HAP-1 (cell line): ENCODE measurements at regions not wholly inside any gene's neighbourhood (a gene's known extent, or its start where the extent isn't known, plus 50 kb on each side); places are given as distances from the start of the nearest gene placed in this dataset.

Experiments used
- DNase-seq, 2 experiments: peaks; one replicate each; pipeline ENCODE4 v3.0.0-alpha.2; 2016 to 2020; ENCODE audit warnings: low spot score in 2 of 2
- H3K27me3 ChIP-seq: fragments of 250-450 bp; sonication (Bioruptor Pico); 2 replicates; pipeline ENCODE4 v1.5.1; 2020; ENCODE audit warnings: low read depth, mild to moderate bottlenecking, moderate library complexity
- H3K36me3 ChIP-seq: fragments of 250-450 bp; sonication (Bioruptor Pico); replicated peaks from 2 replicates; pipeline ENCODE4 v1.5.1; 2020; ENCODE audit warnings: mild to moderate bottlenecking
- H3K4me1 ChIP-seq: fragments of 250-450 bp; sonication (Bioruptor Pico); 2 replicates; pipeline ENCODE4 v1.5.1; 2020; ENCODE audit warnings: mild to moderate bottlenecking
- H3K4me3 ChIP-seq: fragments of 250-450 bp; sonication (Bioruptor Pico); 2 replicates; pipeline ENCODE4 v1.5.1; 2020; ENCODE audit warnings: mild to moderate bottlenecking, moderate library complexity
- H3K9me3 ChIP-seq: fragments of 250-450 bp; sonication (Bioruptor Pico); 2 replicates; pipeline ENCODE4 v1.5.1; 2020; ENCODE audit warnings: mild to moderate bottlenecking, moderate library complexity
- in situ Hi-C: fragments of 300-500 bp; cut with MboI; formaldehyde crosslinking; loops from 3 replicates; pipeline ENCODE4 v1.14.3; 2020; ENCODE audit warnings: low sequenced_read_pairs, inconsistent platforms, mixed read lengths

DNA sequence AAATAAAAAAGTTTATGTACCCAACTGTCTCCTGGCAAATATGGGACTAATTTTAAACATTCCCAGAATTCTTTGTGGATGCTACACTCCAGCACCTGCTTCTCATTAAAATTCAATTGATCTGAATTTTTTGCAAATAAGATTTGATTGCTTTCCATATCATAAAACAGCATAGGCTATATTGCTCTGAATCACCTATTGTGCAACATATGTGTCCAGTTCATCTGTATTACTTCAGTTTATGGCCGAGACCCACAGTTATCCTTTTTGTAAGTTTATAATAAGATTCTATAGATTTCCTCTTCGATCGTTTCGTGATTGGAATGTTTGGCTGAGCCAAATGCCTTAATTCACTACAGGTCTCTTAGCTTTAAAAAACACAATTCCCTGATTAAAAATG is 351.1 kb downstream of the TFEC start:
- no peak overlapping the region for H3K4me3 ChIP-seq
- no peaks in the 10 kb centered on the region for H3K36me3 ChIP-seq
- H3K9me3 ChIP-seq, result no peaks in the 10 kb centered on the region
- no peak for DNase-seq
- in situ Hi-C loops, result no loop called here
- 0 out of 2 replicates have a peak, but pooled peaks cover 2% of the 10 kb centered on the region for H3K27me3 ChIP-seq
- no peaks in the 10 kb centered on the region for H3K4me1 ChIP-seq

DNA sequence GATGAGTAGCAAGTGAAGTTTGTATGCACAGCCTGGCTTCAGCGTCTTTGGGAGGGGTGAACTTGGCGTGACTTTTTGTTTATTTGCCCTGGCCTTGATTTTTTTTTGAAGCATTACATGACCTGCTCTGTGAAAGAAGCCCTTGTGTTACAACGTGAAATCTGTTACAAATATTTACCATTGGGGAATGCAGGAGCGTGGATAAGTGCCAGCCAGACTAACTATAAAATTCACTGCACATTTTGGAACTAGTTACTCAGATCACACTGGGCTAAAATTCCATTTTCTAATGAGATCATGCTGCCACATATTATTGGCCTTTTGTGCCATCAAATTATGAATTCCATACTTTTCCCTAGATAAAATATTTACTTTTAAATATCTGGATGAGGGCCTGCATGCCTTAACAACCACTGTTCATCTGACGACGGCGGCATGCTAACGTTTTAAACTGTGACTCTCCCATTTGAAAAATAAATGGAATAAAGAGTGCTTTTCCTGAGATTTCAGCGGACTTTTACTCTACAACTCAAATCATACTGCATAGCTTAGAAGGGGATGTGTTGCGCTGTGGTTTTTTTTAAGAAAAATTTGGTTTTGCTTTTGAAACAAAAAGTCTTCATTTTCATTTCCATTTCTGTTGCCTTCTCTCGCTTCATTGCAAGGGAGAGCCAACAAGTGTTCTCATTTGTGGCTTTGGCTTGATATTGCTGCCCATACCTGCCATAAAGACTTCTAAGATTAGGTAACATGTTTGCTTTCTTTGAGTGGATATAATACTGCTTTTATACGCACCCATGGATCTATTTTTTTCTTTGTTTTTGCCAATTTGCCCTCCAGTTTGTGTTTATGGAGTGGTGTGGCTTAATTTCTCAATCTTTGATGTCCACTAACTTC is 352.2 kb downstream of the TFEC start:
- in situ Hi-C loops, result no loop called here
- Histone ChIP-seq H3K36me3 (no peaks in the 10 kb centered on the region), H3K27me3 (0 out of 2 replicates have a peak, but pooled peaks cover 2% of the 10 kb centered on the region), H3K4me1 (no peaks in the 10 kb centered on the region), H3K9me3 (no peaks in the 10 kb centered on the region), H3K4me3 (no peak overlapping the region)
- no peak for DNase-seq

DNA sequence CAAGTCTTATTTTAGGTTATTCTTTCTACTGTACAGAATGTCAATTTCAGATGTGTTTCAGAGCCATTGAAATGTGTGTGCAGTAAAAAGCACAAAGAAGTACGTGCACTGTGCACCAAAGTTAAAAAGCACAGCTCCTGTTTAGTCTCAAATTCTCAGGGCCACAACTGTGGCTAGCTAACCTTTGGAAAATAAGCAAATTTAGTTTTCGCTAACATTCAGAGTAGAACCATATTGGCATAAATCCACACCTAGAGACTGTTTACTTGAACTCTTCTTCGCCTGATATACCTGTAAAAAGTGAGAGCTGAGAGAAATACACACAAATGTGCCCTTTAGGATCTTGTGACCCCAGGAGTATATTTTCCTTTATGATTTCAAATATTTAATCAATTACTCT is 353.9 kb downstream of the TFEC start:
- Histone ChIP-seq H3K27me3 (0 out of 2 replicates have a peak, but pooled peaks cover 2% of the 10 kb centered on the region), H3K9me3 (no peaks in the 10 kb centered on the region), H3K36me3 (no peaks in the 10 kb centered on the region), H3K4me1 (no peaks in the 10 kb centered on the region), H3K4me3 (no peak overlapping the region)
- no peak for DNase-seq
- in situ Hi-C loops, result no loop called here

GRCh38 chr7:115676080-115676479 is 354.5 kb downstream of the TFEC start:
- DNase-seq, result no peak
- no peaks in the 10 kb centered on the region for H3K36me3 ChIP-seq
- H3K9me3 ChIP-seq, result no peaks in the 10 kb centered on the region
- no peak overlapping the region for H3K4me3 ChIP-seq
- 0 out of 2 replicates have a peak, but pooled peaks cover 2% of the 10 kb centered on the region for H3K27me3 ChIP-seq
- no peaks in the 10 kb centered on the region for H3K4me1 ChIP-seq
- in situ Hi-C loops, result no loop called here

- 0 out of 2 replicates have a peak, but pooled peaks cover 2% of the 10 kb centered on the region for H3K27me3 ChIP-seq
- no peaks in the 10 kb centered on the region for H3K9me3 ChIP-seq
- no peak for DNase-seq
- in situ Hi-C loops, result no loop called here
- no peaks in the 10 kb centered on the region for H3K36me3 ChIP-seq
- H3K4me1 ChIP-seq, result no peaks in the 10 kb centered on the region
- no peak overlapping the region for H3K4me3 ChIP-seq
Observed at GRCh38 chr7:115674467-115675024, 356.0 kb downstream of the TFEC start.

DNA sequence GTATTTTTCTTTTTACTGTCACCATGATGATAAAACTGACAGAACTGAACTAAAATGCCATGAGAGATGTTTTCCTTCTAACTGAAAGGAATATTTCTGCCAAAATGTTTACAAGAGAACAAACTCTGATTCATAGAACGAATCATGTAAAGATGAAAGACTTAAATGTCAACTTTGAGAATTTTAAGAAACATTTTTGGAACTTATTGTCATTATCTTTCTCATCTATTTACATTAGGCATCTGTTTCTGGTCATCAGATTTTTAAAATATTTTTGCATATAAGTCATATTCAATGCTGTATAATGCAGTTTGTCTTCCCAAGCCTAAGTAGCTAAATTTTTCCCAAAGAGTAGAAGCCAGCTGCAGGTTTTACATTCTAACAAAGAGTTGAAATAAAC is 358.5 kb downstream of the TFEC start:
- in situ Hi-C loops, result no loop called here
- Histone ChIP-seq H3K4me3 (no peak overlapping the region), H3K9me3 (no peaks in the 10 kb centered on the region), H3K4me1 (no peaks in the 10 kb centered on the region), H3K27me3 (0 out of 2 replicates have a peak, but pooled peaks cover 2% of the 10 kb centered on the region), H3K36me3 (no peaks in the 10 kb centered on the region)
- DNase-seq, result no peak

DNA sequence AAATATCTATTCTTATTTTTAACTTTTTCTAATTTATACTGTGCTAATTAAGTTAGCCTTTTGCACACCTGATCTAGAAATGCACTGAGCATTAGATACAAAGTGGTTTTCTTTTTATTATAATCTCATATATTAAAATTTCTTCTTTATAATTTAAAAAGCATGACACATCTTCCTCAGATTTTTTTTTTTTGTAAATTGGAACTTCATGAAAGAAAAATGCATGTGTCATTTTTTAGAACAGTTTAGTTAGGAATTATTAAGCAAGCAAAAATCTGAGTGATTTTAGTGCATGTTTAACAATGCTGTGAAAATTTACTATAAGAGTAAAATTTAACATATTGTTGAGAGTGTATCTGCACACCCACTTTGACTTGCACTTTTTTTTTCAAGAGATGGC is 367.9 kb downstream of the TFEC start:
- Histone ChIP-seq H3K9me3 (no peaks in the 10 kb centered on the region), H3K27me3 (no peaks in the 10 kb centered on the region), H3K4me3 (no peak overlapping the region), H3K4me1 (no peaks in the 10 kb centered on the region), H3K36me3 (no peaks in the 10 kb centered on the region)
- in situ Hi-C loops, result no loop called here
- no peak for DNase-seq

GRCh38 chr7:115662120-115662519 is 368.4 kb downstream of the TFEC start:
- Histone ChIP-seq H3K36me3 (no peaks in the 10 kb centered on the region), H3K4me3 (no peak overlapping the region), H3K9me3 (no peaks in the 10 kb centered on the region), H3K4me1 (no peaks in the 10 kb centered on the region), H3K27me3 (no peaks in the 10 kb centered on the region)
- DNase-seq, result no peak
- in situ Hi-C loops, result no loop called here

- Histone ChIP-seq H3K4me1 (no peaks in the 10 kb centered on the region), H3K36me3 (no peaks in the 10 kb centered on the region), H3K4me3 (no peak overlapping the region), H3K27me3 (no peaks in the 10 kb centered on the region), H3K9me3 (no peaks in the 10 kb centered on the region)
- in situ Hi-C loops, result no loop called here
- no peak for DNase-seq
Observed at GRCh38 chr7:115658223-115658622, 372.3 kb downstream of the TFEC start.

DNA sequence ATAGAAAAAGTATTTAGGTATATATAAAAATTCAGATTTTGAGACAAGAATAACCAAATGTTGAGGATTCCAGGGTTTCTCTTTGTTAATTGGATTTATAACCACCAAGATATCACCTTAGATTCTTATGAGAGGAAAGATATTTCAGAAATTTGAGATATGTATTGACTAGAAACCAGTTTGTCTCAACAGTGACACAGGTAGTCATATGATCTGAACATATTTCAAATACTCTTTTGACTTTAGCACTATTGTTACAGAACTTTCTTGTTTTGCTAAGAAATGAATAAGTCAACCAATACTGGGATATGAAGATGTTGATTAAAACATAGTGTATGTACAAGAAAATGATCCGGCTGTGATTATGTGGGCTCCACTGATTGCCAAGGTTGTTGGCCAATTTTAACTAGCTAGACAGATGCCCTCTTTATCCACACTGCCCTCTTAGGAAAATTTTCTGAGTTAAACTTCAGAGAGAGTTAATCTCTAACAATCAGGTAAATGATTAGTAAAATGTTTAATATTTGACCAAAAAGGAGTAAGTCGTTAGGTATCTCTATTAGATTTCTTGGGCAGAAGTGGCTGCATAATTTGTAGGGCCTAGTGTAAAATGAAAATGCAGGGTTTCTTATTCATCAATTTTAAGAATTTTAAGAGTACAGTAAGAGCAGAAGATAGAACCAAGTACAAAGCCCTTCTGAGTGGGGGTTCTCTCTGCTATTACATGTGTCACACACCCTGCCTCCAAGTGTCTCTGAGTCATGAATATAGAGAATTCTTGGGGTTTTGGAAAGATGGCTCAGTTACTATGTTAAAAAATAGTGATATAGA is 376.0 kb downstream of the TFEC start:
- DNase-seq, result no peak
- no peaks in the 10 kb centered on the region for H3K4me1 ChIP-seq
- H3K9me3 ChIP-seq, result no peaks in the 10 kb centered on the region
- no peak overlapping the region for H3K4me3 ChIP-seq
- in situ Hi-C loops, result no loop called here
- no peaks in the 10 kb centered on the region for H3K36me3 ChIP-seq
- no peaks in the 10 kb centered on the region for H3K27me3 ChIP-seq

DNA sequence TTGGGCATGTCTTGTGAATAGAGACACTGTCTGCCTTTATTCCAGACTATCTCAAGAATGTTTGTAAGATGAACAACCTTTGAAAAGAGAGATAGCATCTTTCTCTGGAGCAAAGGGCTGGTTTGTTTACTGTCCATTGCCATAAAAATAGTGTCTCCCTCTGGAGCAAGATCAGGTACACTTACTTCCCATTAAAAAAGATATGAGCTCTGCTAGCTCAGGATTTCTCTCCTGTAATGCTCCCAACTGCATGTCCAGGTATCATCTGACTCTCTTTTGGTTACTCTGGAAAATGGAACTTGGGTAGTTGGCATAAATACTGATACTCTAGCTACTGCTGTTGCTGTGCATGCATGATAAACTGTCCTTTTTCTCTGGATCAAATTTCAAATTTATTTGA is 381.1 kb downstream of the TFEC start:
- in situ Hi-C loops, result no loop called here
- Histone ChIP-seq H3K27me3 (no peaks in the 10 kb centered on the region), H3K4me3 (no peak overlapping the region), H3K36me3 (no peaks in the 10 kb centered on the region), H3K9me3 (no peaks in the 10 kb centered on the region), H3K4me1 (no peaks in the 10 kb centered on the region)
- DNase-seq, result no peak

DNA sequence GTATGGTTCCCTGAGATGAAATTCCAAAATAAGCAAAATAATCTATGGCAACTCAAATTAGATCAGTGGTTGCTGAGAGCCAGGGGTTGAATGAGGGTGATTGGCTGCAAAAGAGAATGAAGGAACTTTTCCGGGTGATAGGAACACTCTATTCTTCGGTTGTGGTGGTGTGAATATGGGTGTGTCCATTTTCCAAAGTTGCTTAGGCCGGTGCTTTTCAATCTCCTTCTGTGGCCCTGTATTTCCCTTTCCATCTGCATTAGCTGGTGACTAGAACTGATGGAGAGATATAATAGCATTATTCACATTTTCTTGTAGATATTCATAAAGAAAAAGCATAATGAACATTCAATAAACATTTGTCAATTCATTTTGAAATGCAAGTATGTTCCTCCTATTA is 382.9 kb downstream of the TFEC start:
- Histone ChIP-seq H3K27me3 (no peaks in the 10 kb centered on the region), H3K4me3 (no peak overlapping the region), H3K36me3 (no peaks in the 10 kb centered on the region), H3K4me1 (no peaks in the 10 kb centered on the region), H3K9me3 (no peaks in the 10 kb centered on the region)
- DNase-seq, result no peak
- in situ Hi-C loops, result no loop called here

- in situ Hi-C loops, result no loop called here
Observed at GRCh38 chr7:115642194-115642593, 388.4 kb downstream of the TFEC start.

DNA sequence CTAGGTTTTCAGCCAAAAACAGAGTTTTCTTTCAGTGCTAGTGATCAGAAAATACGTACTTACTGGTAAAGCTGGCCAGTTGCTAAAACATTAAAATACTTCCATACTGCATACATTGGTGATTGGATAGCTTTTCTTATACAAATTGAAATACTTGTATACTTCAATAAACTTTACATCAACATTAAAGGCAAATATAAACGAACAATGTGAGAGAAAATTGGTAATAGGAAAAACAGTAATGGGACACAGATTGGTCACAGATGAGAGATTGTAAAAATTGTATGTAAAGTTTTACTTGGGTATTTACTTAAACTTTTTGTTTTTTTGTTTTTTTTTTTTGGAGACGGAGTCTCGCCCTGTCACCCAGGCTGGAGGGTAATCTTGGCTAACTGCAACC is 391.7 kb downstream of the TFEC start:
- in situ Hi-C loops, result no loop called here
- H3K36me3 ChIP-seq, result no peaks in the 10 kb centered on the region
- no peaks in the 10 kb centered on the region for H3K4me1 ChIP-seq
- no peak overlapping the region for H3K4me3 ChIP-seq
- H3K9me3 ChIP-seq, result no peaks in the 10 kb centered on the region
- H3K27me3 ChIP-seq, result no peaks in the 10 kb centered on the region
- no peak for DNase-seq

More at GRCh38 chr7:115642194-115642593, 388.4 kb downstream of the TFEC start:
- no peaks in the 10 kb centered on the region for H3K27me3 ChIP-seq
- no peaks in the 10 kb centered on the region for H3K9me3 ChIP-seq
- H3K4me3 ChIP-seq, result no peak overlapping the region
- DNase-seq, result no peak
- no peaks in the 10 kb centered on the region for H3K36me3 ChIP-seq
- H3K4me1 ChIP-seq, result no peaks in the 10 kb centered on the region
